22Rv1 (cell line): ENCODE measurements at regions not wholly inside any gene's neighbourhood (a gene's known extent, or its start where the extent isn't known, plus 50 kb on each side); places are given as distances from the start of the nearest gene placed in this dataset.

Experiments used
- CTCF ChIP-seq: fragments of 450-650 bp; IDR thresholded peaks from 2 replicates; pipeline ENCODE4 v1.5.1; 2017; ENCODE audit warnings: mild to moderate bottlenecking
- ZFX ChIP-seq: fragments of 450-650 bp; IDR thresholded peaks from 2 replicates; pipeline ENCODE4 v1.6.1; 2017; ENCODE audit warnings: antibody characterized with exemption, borderline replicate concordance

GRCh38 chr9:80906728-80907127 is 782.6 kb downstream of the TLE1 start:
- TF ChIP-seq CTCF: no peak
- TF ChIP-seq ZFX: no peak
